ENCODE measurements at regions not wholly inside any gene's neighbourhood (a gene's known extent, or its start where the extent isn't known, plus 50 kb on each side); places are given as distances from the start of the nearest gene placed in this dataset.

DNA sequence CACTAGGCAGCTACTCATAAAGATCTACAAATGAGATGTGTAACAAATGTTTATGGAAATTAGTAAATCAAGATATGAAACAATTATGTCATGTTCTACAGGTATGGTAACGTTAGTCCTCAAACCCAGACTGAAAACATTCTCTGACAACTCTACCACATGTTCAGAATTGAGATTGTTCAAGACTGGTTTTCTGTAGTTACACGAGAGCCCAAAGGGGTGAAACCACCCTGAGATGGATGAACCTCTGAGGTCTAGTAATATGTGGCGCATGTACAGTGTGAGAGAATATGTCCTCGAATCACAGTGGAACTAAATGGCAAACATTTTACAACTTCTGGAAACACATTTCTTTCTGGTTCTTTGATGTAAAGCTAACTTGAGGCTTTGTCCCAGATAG is 614.3 kb downstream of the ZEB2 start:
- no peak for ATAC-seq (ENCODE audit: low read depth)
- H4K20me1 ChIP-seq (ENCODE audit: control insufficient read depth, insufficient read depth, low read length, poor library complexity, severe bottlenecking) = no peaks in the 10 kb centered on the region
- TF ChIP-seq EZH2 (IDR thresholded peaks at IDR 0.05; ENCODE audit: borderline replicate concordance, insufficient read depth, low read depth, low read length, poor library complexity, severe bottlenecking) = no peak
- TF ChIP-seq, protein P1, sequence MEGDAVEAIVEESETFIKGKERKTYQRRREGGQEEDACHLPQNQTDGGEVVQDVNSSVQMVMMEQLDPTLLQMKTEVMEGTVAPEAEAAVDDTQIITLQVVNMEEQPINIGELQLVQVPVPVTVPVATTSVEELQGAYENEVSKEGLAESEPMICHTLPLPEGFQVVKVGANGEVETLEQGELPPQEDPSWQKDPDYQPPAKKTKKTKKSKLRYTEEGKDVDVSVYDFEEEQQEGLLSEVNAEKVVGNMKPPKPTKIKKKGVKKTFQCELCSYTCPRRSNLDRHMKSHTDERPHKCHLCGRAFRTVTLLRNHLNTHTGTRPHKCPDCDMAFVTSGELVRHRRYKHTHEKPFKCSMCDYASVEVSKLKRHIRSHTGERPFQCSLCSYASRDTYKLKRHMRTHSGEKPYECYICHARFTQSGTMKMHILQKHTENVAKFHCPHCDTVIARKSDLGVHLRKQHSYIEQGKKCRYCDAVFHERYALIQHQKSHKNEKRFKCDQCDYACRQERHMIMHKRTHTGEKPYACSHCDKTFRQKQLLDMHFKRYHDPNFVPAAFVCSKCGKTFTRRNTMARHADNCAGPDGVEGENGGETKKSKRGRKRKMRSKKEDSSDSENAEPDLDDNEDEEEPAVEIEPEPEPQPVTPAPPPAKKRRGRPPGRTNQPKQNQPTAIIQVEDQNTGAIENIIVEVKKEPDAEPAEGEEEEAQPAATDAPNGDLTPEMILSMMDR (IDR thresholded peaks at IDR 0.05) = no peak
- H2AFZ ChIP-seq (ENCODE audit: insufficient read depth, low read depth, low read length, poor library complexity, severe bottlenecking) = no peak overlapping the region
- POLR2A ChIA-PET = no interaction called here
- CTCF ChIA-PET = no interaction called here
- Mint-ChIP-seq H3K27me3 (no peaks in the 10 kb centered on the region), H3K27ac (no peak overlapping the region), H3K4me3 (no peak overlapping the region), H3K9me3 (ENCODE audit: insufficient read depth) (no peaks in the 10 kb centered on the region), H3K4me1 (no peaks in the 10 kb centered on the region)
- no peak overlapping the region for H3K27ac ChIP-seq (ENCODE audit: low read length in 2 of 2)
- no peaks in the 10 kb centered on the region for H3K79me2 ChIP-seq (ENCODE audit: control insufficient read depth, insufficient read depth, low read length)
- intact Hi-C loops (cut with micrococcal nuclease) = no loop called here
- no peak overlapping the region for H3K4me2 ChIP-seq (replicated peaks; ENCODE audit: low read depth, low read length, poor library complexity, severe bottlenecking)
- no peaks in the 10 kb centered on the region for H3K36me3 ChIP-seq (replicated peaks in 1 of 2; ENCODE audit: control extremely low read depth in 1 of 2, control insufficient read depth in 1 of 2, extremely low read depth in 1 of 2, insufficient read depth in 2 of 2, low read length in 1 of 2)
- no peaks in the 10 kb centered on the region for H3K27me3 ChIP-seq (replicated peaks in 1 of 4; ENCODE audit: control extremely low read depth in 1 of 4, control insufficient read depth in 3 of 4, insufficient read depth in 4 of 4, low read length in 3 of 4)
- no peak overlapping the region for H3K4me3 ChIP-seq (ENCODE audit: control extremely low read depth in 1 of 5, extremely low read depth in 1 of 5, insufficient read depth in 1 of 5, low read depth in 2 of 5, low read length in 4 of 5)
- no peak overlapping the region for H3K9ac ChIP-seq (ENCODE audit: low read length)
- no peaks in the 10 kb centered on the region for H3K4me1 ChIP-seq (ENCODE audit: control insufficient read depth in 2 of 2, insufficient read depth in 2 of 2, low read length in 2 of 2)
- WGBS (ENCODE audit: insufficient coverage) = no CpG with 5 or more reads among the region's 4 CpGs
- no peaks in the 10 kb centered on the region for H3K9me3 ChIP-seq (ENCODE audit: control extremely low read depth in 1 of 3, control insufficient read depth in 2 of 3, insufficient read depth in 1 of 3, low read length in 2 of 3)
- DNase-seq = no peak

DNA sequence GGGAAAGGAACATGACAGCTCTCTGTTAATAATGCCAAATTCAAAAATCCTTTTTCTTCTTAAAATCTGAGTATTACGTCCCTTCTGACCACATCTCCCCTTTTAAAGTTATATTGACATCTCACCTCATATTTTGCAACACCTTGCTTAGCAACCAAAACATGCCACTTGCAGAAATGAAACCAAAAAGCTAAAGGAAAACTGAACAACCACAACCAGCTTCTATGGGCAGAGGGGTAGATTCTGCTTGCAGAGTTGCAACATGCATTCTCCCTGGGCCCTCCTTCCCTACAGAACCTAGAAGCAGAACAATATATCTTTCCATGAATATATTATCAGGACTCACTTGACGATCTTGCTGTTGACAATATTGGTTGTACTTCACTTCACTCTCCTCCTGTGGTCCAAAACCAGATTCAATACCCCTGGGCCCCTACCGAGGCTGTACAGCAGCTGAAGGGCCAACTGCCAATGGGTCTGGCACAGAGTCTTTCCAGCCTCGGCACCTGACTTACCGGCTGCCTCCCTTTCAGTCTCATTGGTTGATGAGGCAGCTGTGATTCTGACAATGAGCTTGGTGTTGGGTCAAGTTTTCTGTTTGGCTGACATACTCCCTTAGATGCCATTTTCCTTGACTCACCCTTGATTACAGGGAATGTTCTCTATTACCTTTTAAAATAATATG is 616.6 kb downstream of the ZEB2 start:
- Mint-ChIP-seq H3K9me3 (ENCODE audit: insufficient read depth) (no peaks in the 10 kb centered on the region), H3K4me3 (no peak overlapping the region), H3K27me3 (no peaks in the 10 kb centered on the region), H3K4me1 (no peaks in the 10 kb centered on the region), H3K27ac (no peak overlapping the region)
- intact Hi-C loops (cut with micrococcal nuclease) = no loop called here
- Histone ChIP-seq H4K20me1 (ENCODE audit: control insufficient read depth, insufficient read depth, low read length, poor library complexity, severe bottlenecking) (no peaks in the 10 kb centered on the region), H2AFZ (ENCODE audit: insufficient read depth, low read depth, low read length, poor library complexity, severe bottlenecking) (no peak overlapping the region), H3K9me3 (ENCODE audit: control extremely low read depth in 1 of 3, control insufficient read depth in 2 of 3, insufficient read depth in 1 of 3, low read length in 2 of 3) (no peaks in the 10 kb centered on the region), H3K36me3 (replicated peaks in 1 of 2; ENCODE audit: control extremely low read depth in 1 of 2, control insufficient read depth in 1 of 2, extremely low read depth in 1 of 2, insufficient read depth in 2 of 2, low read length in 1 of 2) (no peaks in the 10 kb centered on the region), H3K27me3 (replicated peaks in 1 of 4; ENCODE audit: control extremely low read depth in 1 of 4, control insufficient read depth in 3 of 4, insufficient read depth in 4 of 4, low read length in 3 of 4) (no peaks in the 10 kb centered on the region), H3K4me2 (replicated peaks; ENCODE audit: low read depth, low read length, poor library complexity, severe bottlenecking) (no peak overlapping the region), H3K4me1 (ENCODE audit: control insufficient read depth in 2 of 2, insufficient read depth in 2 of 2, low read length in 2 of 2) (no peaks in the 10 kb centered on the region), H3K4me3 (ENCODE audit: control extremely low read depth in 1 of 5, extremely low read depth in 1 of 5, insufficient read depth in 1 of 5, low read depth in 2 of 5, low read length in 4 of 5) (no peak overlapping the region), H3K79me2 (ENCODE audit: control insufficient read depth, insufficient read depth, low read length) (no peaks in the 10 kb centered on the region), H3K27ac (ENCODE audit: low read length in 2 of 2) (no peak overlapping the region), H3K9ac (ENCODE audit: low read length) (no peak overlapping the region)
- TF ChIP-seq EZH2 (IDR thresholded peaks at IDR 0.05; ENCODE audit: borderline replicate concordance, insufficient read depth, low read depth, low read length, poor library complexity, severe bottlenecking) = no peak
- TF ChIP-seq, protein P1 (IDR thresholded peaks at IDR 0.05) = no peak
- ATAC-seq (ENCODE audit: low read depth) (no peak), DNase-seq (no peak)
- ChIA-PET POLR2A (no interaction called here), CTCF (no interaction called here)
- WGBS (ENCODE audit: insufficient coverage) = 68% methylated on average over 4 of the region's 5 CpGs
